MCF 10A (cell line): ENCODE measurements at regions not wholly inside any gene's neighbourhood (a gene's known extent, or its start where the extent isn't known, plus 50 kb on each side); places are given as distances from the start of the nearest gene placed in this dataset.

Experiments used
- BruUV-seq: library from RNA; stranded (reverse); fragments of 400-500 nt; replicated peaks from 2 replicates; lab custom pipeline; 2021; lab: Mats Ljungman, UMichigan
- CTCF ChIA-PET: fragments of 300-600 bp; sonication (Branson Sonifier 250); formaldehyde crosslinking; extraction: SDS; loops from one replicate; lab custom pipeline; 2021; ENCODE audit warnings: antibody characterized with exemption, inconsistent platforms; lab: Yijun Ruan, JAX
- POLR2A ChIA-PET: fragments of 300-600, 350-650 bp; sonication (Branson Sonifier 250); formaldehyde crosslinking; extraction: SDS; loops from one replicate; lab custom pipeline; 2020; ENCODE audit warnings: antibody characterized with exemption, inconsistent platforms; lab: Yijun Ruan, JAX
- DNase-seq: peaks from one replicate; pipeline ENCODE4 v3.0.0-alpha.2; 2018; ENCODE audit not compliant: unreplicated experiment
- H3K27ac Mint-ChIP-seq: one replicate; pipeline ENCODE4 v1.8.0; 2022; ENCODE audit warnings: mild to moderate bottlenecking, low read depth, mixed read lengths; ENCODE audit not compliant: unreplicated experiment
- H3K27me3 Mint-ChIP-seq: one replicate; pipeline ENCODE4 v1.8.0; 2022; ENCODE audit warnings: mixed read lengths; ENCODE audit not compliant: insufficient read depth, unreplicated experiment
- H3K36me3 Mint-ChIP-seq: one replicate; pipeline ENCODE4 v1.8.0; 2022; ENCODE audit warnings: mild to moderate bottlenecking, moderate library complexity, mixed read lengths; ENCODE audit not compliant: insufficient read depth, unreplicated experiment
- H3K4me1 Mint-ChIP-seq: one replicate; pipeline ENCODE4 v1.8.0; 2022; ENCODE audit warnings: mixed read lengths; ENCODE audit not compliant: insufficient read depth, unreplicated experiment
- H3K4me3 Mint-ChIP-seq: one replicate; pipeline ENCODE4 v1.8.0; 2022; ENCODE audit warnings: mild to moderate bottlenecking, moderate library complexity, mixed read lengths; ENCODE audit not compliant: unreplicated experiment
- H3K9me3 Mint-ChIP-seq: one replicate; pipeline ENCODE4 v1.8.0; 2022; ENCODE audit warnings: mixed read lengths; ENCODE audit not compliant: unreplicated experiment
- CTCF ChIP-seq: fragments of 200-600 bp; IDR thresholded peaks from one replicate; pipeline ENCODE4 v1.8.0; 2022; ENCODE audit warnings: antibody characterized with exemption, mild to moderate bottlenecking; ENCODE audit not compliant: unreplicated experiment
- intact Hi-C: fragments of 100-400 bp; cut with micrococcal nuclease; formaldehyde crosslinking; loops from 2 replicates; pipeline ENCODE4 v1.14.1; 2022

- no TSS peak for BruUV-seq
- Mint-ChIP-seq H3K27ac (no peak overlapping the region), H3K4me1 (no peaks in the 10 kb centered on the region), H3K4me3 (no peak overlapping the region), H3K27me3 (peaks cover 14% of the 10 kb centered on the region), H3K9me3 (peaks cover 8% of the 10 kb centered on the region), H3K36me3 (no peaks in the 10 kb centered on the region)
- TF ChIP-seq CTCF, result no peak
- intact Hi-C loops, result no loop called here
- POLR2A ChIA-PET, result no interaction called here
- CTCF ChIA-PET, result interaction anchor here (1.1 kb wide), 1 partner anchor 11 kb away, joined by 4 read pairs; no protein-coding TSS in a partner anchor
- DNase-seq, result no peak
Observed at GRCh38 chr3:139827833-139828232, 107.2 kb upstream of the CLSTN2 start.

GRCh38 chr3:139824864-139825263 is 110.1 kb upstream of the CLSTN2 start:
- Mint-ChIP-seq H3K27ac (no peak overlapping the region), H3K4me3 (no peak overlapping the region), H3K9me3 (no peaks in the 10 kb centered on the region), H3K27me3 (no peaks in the 10 kb centered on the region), H3K4me1 (no peaks in the 10 kb centered on the region), H3K36me3 (no peaks in the 10 kb centered on the region)
- no TSS peak for BruUV-seq
- CTCF ChIA-PET, result no interaction called here
- no peak for DNase-seq
- intact Hi-C loops, result no loop called here
- POLR2A ChIA-PET, result no interaction called here
- TF ChIP-seq CTCF, result no peak

GRCh38 chr3:139814646-139815045 is 120.3 kb upstream of the CLSTN2 start:
- H3K4me1 Mint-ChIP-seq, result no peaks in the 10 kb centered on the region
- no peaks in the 10 kb centered on the region for H3K36me3 Mint-ChIP-seq
- CTCF ChIA-PET, result interaction anchor here (0.6 kb wide), 1 partner anchor 32 kb away, joined by 4 read pairs; no protein-coding TSS in a partner anchor
- BruUV-seq, result no TSS peak
- no peak overlapping the region for H3K27ac Mint-ChIP-seq
- no peak for TF ChIP-seq CTCF
- intact Hi-C loops, result no loop called here
- peaks cover 7% of the 10 kb centered on the region for H3K9me3 Mint-ChIP-seq
- POLR2A ChIA-PET, result no interaction called here
- H3K4me3 Mint-ChIP-seq, result no peak overlapping the region
- H3K27me3 Mint-ChIP-seq, result no peaks in the 10 kb centered on the region
- DNase-seq, result no peak

GRCh38 chr3:139811331-139811730 is 123.7 kb upstream of the CLSTN2 start:
- intact Hi-C loops, result no loop called here
- no TSS peak for BruUV-seq
- H3K27me3 Mint-ChIP-seq, result no peaks in the 10 kb centered on the region
- DNase-seq, result no peak
- no peaks in the 10 kb centered on the region for H3K9me3 Mint-ChIP-seq
- no peaks in the 10 kb centered on the region for H3K36me3 Mint-ChIP-seq
- ChIA-PET CTCF (interaction anchor here (0.6 kb wide), 1 partner anchor 249 kb away, joined by 4 read pairs; no protein-coding TSS in a partner anchor), POLR2A (interaction anchor here (0.6 kb wide), 1 partner anchor 620 kb away, joined by 3 read pairs; no protein-coding TSS in a partner anchor)
- H3K4me3 Mint-ChIP-seq, result no peak overlapping the region
- no peaks in the 10 kb centered on the region for H3K4me1 Mint-ChIP-seq
- TF ChIP-seq CTCF, result no peak
- H3K27ac Mint-ChIP-seq, result no peak overlapping the region
